ENCODE measurements at regions not wholly inside any gene's neighbourhood (a gene's known extent, or its start where the extent isn't known, plus 50 kb on each side); places are given as distances from the start of the nearest gene placed in this dataset.

GRCh38 chrX:112577146-112577545, 102.6 kb downstream of the LHFPL1 start:
- Histone ChIP-seq H3K27me3 (ENCODE audit: low read depth, low read length) (no peaks in the 10 kb centered on the region), H3K27ac (ENCODE audit: low read length) (no peak overlapping the region), H3K79me2 (ENCODE audit: low read length) (no peaks in the 10 kb centered on the region), H3K9me3 (ENCODE audit: insufficient read depth, low read length) (0 out of 2 replicates have a peak, but pooled peaks cover 6% of the 10 kb centered on the region), H3K36me3 (replicated peaks; ENCODE audit: low read depth, low read length) (no peaks in the 10 kb centered on the region), H2AFZ (ENCODE audit: low read depth, low read length) (no peak overlapping the region), H3K4me2 (ENCODE audit: low read length) (no peak overlapping the region), H3K4me3 (ENCODE audit: low read length) (no peak overlapping the region), H3K4me1 (ENCODE audit: low read length) (no peaks in the 10 kb centered on the region), H3K9ac (ENCODE audit: low read length) (no peak overlapping the region), H4K20me1 (ENCODE audit: insufficient read depth, low read length) (no peaks in the 10 kb centered on the region)
- TF ChIP-seq EZH2phosphoT487 (IDR thresholded peaks at IDR 0.05; ENCODE audit: low read depth) (no peak), CTCF (IDR thresholded peaks at IDR 0.05; ENCODE audit: low read depth, low read length) (no peak)

DNA sequence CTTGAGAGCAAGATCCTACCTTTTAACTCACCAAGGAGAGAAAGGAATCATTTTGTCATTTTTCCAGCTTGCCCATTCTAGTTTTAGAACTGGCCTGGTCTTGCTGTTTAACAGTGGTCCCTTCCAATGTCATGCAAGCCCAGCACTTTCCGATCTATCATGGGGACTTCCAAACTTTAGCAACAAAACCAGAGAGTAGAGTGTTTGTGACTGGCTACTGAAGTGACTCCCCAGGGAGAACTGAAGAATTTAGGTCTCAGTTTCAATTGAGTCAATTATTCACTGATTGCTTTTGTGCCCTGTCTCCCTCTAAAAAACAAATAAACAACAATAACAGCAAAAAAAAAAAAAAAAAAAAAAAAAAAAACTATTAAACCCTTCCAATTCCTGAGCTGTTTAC, 108.3 kb downstream of the LHFPL1 start:
- Histone ChIP-seq H3K4me1 (ENCODE audit: low read length) (no peaks in the 10 kb centered on the region), H3K9me3 (ENCODE audit: insufficient read depth, low read length) (no peaks in the 10 kb centered on the region), H3K36me3 (replicated peaks; ENCODE audit: low read depth, low read length) (no peaks in the 10 kb centered on the region), H4K20me1 (ENCODE audit: insufficient read depth, low read length) (no peaks in the 10 kb centered on the region), H3K27me3 (ENCODE audit: low read depth, low read length) (no peaks in the 10 kb centered on the region), H3K27ac (ENCODE audit: low read length) (no peak overlapping the region), H2AFZ (ENCODE audit: low read depth, low read length) (no peak overlapping the region), H3K4me2 (ENCODE audit: low read length) (no peak overlapping the region), H3K79me2 (ENCODE audit: low read length) (no peaks in the 10 kb centered on the region), H3K4me3 (ENCODE audit: low read length) (no peak overlapping the region), H3K9ac (ENCODE audit: low read length) (no peak overlapping the region)
- TF ChIP-seq CTCF (IDR thresholded peaks at IDR 0.05; ENCODE audit: low read depth, low read length) (no peak), EZH2phosphoT487 (IDR thresholded peaks at IDR 0.05; ENCODE audit: low read depth) (no peak)

- H3K4me1 ChIP-seq (ENCODE audit: low read length), result no peaks in the 10 kb centered on the region
- H2AFZ ChIP-seq (ENCODE audit: low read depth, low read length), result no peak overlapping the region
- no peak overlapping the region for H3K27ac ChIP-seq (ENCODE audit: low read length)
- H3K79me2 ChIP-seq (ENCODE audit: low read length), result no peaks in the 10 kb centered on the region
- H3K9ac ChIP-seq (ENCODE audit: low read length), result no peak overlapping the region
- H4K20me1 ChIP-seq (ENCODE audit: insufficient read depth, low read length), result no peaks in the 10 kb centered on the region
- no peaks in the 10 kb centered on the region for H3K27me3 ChIP-seq (ENCODE audit: low read depth, low read length)
- TF ChIP-seq CTCF (IDR thresholded peaks at IDR 0.05; ENCODE audit: low read depth, low read length), result no peak
- TF ChIP-seq EZH2phosphoT487 (IDR thresholded peaks at IDR 0.05; ENCODE audit: low read depth), result no peak
- H3K36me3 ChIP-seq (replicated peaks; ENCODE audit: low read depth, low read length), result no peaks in the 10 kb centered on the region
- H3K4me2 ChIP-seq (ENCODE audit: low read length), result no peak overlapping the region
- no peaks in the 10 kb centered on the region for H3K9me3 ChIP-seq (ENCODE audit: insufficient read depth, low read length)
- H3K4me3 ChIP-seq (ENCODE audit: low read length), result no peak overlapping the region
Observed at GRCh38 chrX:112555831-112556230, 123.9 kb downstream of the LHFPL1 start.

- no peak overlapping the region for H3K4me3 ChIP-seq (ENCODE audit: low read length)
- H3K36me3 ChIP-seq (replicated peaks; ENCODE audit: low read depth, low read length), result no peaks in the 10 kb centered on the region
- no peaks in the 10 kb centered on the region for H3K9me3 ChIP-seq (ENCODE audit: insufficient read depth, low read length)
- no peaks in the 10 kb centered on the region for H3K79me2 ChIP-seq (ENCODE audit: low read length)
- H4K20me1 ChIP-seq (ENCODE audit: insufficient read depth, low read length), result no peaks in the 10 kb centered on the region
- H3K27ac ChIP-seq (ENCODE audit: low read length), result no peak overlapping the region
- no peak overlapping the region for H3K4me2 ChIP-seq (ENCODE audit: low read length)
- no peaks in the 10 kb centered on the region for H3K4me1 ChIP-seq (ENCODE audit: low read length)
- H2AFZ ChIP-seq (ENCODE audit: low read depth, low read length), result no peak overlapping the region
- TF ChIP-seq EZH2phosphoT487 (IDR thresholded peaks at IDR 0.05; ENCODE audit: low read depth) (no peak), CTCF (IDR thresholded peaks at IDR 0.05; ENCODE audit: low read depth, low read length) (no peak)
- H3K9ac ChIP-seq (ENCODE audit: low read length), result no peak overlapping the region
- no peaks in the 10 kb centered on the region for H3K27me3 ChIP-seq (ENCODE audit: low read depth, low read length)
Observed at GRCh38 chrX:112545051-112545450, 134.7 kb downstream of the LHFPL1 start.
